Calu3 (cell line): ENCODE measurements at regions not wholly inside any gene's neighbourhood (a gene's known extent, or its start where the extent isn't known, plus 50 kb on each side); places are given as distances from the start of the nearest gene placed in this dataset.

Experiments
- BruUV-seq: library from RNA; stranded (reverse); fragments of 400-500 nt; replicated peaks from 2 replicates; lab custom pipeline; 2021; lab: Mats Ljungman, UMichigan
- CTCF ChIA-PET: fragments of 300-600 bp; sonication (Branson Sonifier 250); formaldehyde crosslinking; loops from one replicate; lab custom pipeline; 2022; ENCODE audit warnings: antibody characterized with exemption; lab: Charles Lee
- DNase-seq: peaks from one replicate; pipeline ENCODE4 v3.0.0; 2022
- H3K27ac Mint-ChIP-seq: one replicate; pipeline ENCODE4 v1.8.0; 2022; ENCODE audit warnings: mixed read lengths; ENCODE audit not compliant: unreplicated experiment
- H3K27me3 Mint-ChIP-seq: one replicate; pipeline ENCODE4 v1.8.0; 2022; ENCODE audit warnings: mixed read lengths; ENCODE audit not compliant: unreplicated experiment
- H3K36me3 Mint-ChIP-seq: one replicate; pipeline ENCODE4 v1.8.0; 2022; ENCODE audit warnings: mild to moderate bottlenecking, moderate library complexity, mixed read lengths; ENCODE audit not compliant: insufficient read depth, unreplicated experiment
- H3K4me1 Mint-ChIP-seq: one replicate; pipeline ENCODE4 v1.8.0; 2022; ENCODE audit warnings: mild to moderate bottlenecking, low read depth, mixed read lengths; ENCODE audit not compliant: unreplicated experiment
- H3K4me3 Mint-ChIP-seq: one replicate; pipeline ENCODE4 v1.8.0; 2022; ENCODE audit warnings: mild to moderate bottlenecking, low read depth, moderate library complexity, mixed read lengths; ENCODE audit not compliant: unreplicated experiment
- H3K9me3 Mint-ChIP-seq: one replicate; pipeline ENCODE4 v1.8.0; 2022; ENCODE audit warnings: low read depth, mixed read lengths; ENCODE audit not compliant: unreplicated experiment
- intact Hi-C: fragments of 100-400 bp; cut with micrococcal nuclease; formaldehyde crosslinking; loops from one replicate; pipeline ENCODE4 v1.10.0; 2022; ENCODE audit not compliant: unreplicated experiment
- TF ChIP-seq, protein P1 (sequence below): fragments of 200-600 bp; IDR thresholded peaks from one replicate; pipeline ENCODE4 v1.8.0; 2022; ENCODE audit warnings: antibody characterized with exemption; ENCODE audit not compliant: unreplicated experiment

DNA sequence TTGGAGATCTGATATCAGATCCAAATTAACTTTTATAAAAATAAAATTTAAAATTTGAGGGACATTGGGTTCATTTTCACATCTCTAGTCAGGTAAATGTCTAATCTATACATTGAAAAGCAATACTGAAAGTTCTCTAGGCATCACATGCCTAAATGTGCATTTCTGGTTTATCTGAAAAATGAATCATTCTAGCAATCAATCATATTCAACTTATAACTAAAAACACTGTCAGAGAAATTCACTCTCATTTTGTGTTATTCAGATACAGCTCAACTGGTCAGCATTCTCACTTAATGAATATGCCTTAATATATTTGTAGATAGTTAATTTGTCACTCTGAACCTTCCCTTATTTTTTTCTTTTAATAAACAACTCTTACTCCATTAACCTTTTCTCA lies 243.2 kb downstream of the CASP12 start:
- no peak overlapping the region for H3K27ac Mint-ChIP-seq
- no peaks in the 10 kb centered on the region for H3K4me1 Mint-ChIP-seq
- intact Hi-C loops: no loop called here
- no peaks in the 10 kb centered on the region for H3K27me3 Mint-ChIP-seq
- no peak for DNase-seq
- CTCF ChIA-PET: no interaction called here
- no peak overlapping the region for H3K4me3 Mint-ChIP-seq
- no peaks in the 10 kb centered on the region for H3K36me3 Mint-ChIP-seq
- peaks cover under 1% of the 10 kb centered on the region for H3K9me3 Mint-ChIP-seq
- BruUV-seq: no TSS peak
- TF ChIP-seq, protein P1, sequence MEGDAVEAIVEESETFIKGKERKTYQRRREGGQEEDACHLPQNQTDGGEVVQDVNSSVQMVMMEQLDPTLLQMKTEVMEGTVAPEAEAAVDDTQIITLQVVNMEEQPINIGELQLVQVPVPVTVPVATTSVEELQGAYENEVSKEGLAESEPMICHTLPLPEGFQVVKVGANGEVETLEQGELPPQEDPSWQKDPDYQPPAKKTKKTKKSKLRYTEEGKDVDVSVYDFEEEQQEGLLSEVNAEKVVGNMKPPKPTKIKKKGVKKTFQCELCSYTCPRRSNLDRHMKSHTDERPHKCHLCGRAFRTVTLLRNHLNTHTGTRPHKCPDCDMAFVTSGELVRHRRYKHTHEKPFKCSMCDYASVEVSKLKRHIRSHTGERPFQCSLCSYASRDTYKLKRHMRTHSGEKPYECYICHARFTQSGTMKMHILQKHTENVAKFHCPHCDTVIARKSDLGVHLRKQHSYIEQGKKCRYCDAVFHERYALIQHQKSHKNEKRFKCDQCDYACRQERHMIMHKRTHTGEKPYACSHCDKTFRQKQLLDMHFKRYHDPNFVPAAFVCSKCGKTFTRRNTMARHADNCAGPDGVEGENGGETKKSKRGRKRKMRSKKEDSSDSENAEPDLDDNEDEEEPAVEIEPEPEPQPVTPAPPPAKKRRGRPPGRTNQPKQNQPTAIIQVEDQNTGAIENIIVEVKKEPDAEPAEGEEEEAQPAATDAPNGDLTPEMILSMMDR: no peak

DNA sequence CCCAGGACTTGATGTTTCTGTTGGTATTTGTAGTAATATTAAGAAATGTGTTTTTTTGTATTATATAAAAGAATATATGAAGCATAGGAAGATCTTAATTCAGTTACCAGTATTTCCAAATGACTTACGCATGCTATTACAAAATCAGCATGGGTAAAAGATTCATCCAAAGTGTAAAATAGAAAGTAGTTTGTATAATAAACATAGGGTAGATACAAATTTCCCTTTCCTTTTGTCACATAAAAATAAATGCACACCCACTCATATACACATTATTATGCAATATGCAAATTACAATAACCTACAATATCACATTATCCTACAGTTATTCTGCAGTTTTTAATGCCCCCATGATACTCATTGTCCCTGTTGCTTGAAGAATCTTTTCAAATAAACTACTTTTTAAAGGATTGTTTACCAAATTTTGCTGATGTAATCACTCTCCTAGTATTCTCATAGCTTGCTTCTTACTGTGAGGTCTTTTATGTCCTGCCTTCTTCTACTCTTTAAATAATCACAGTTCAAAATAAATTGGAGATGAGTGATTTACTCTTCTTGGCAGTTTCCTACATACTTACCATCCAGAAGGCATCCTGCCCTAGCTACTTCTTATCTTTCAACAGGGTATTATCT lies 244.0 kb downstream of the CASP12 start:
- no peaks in the 10 kb centered on the region for H3K27me3 Mint-ChIP-seq
- peaks cover 4% of the 10 kb centered on the region for H3K9me3 Mint-ChIP-seq
- BruUV-seq: no TSS peak
- TF ChIP-seq, protein P1: no peak
- H3K27ac Mint-ChIP-seq: no peak overlapping the region
- CTCF ChIA-PET: no interaction called here
- intact Hi-C loops: no loop called here
- DNase-seq: no peak
- H3K4me3 Mint-ChIP-seq: no peak overlapping the region
- no peaks in the 10 kb centered on the region for H3K36me3 Mint-ChIP-seq
- H3K4me1 Mint-ChIP-seq: no peaks in the 10 kb centered on the region

DNA sequence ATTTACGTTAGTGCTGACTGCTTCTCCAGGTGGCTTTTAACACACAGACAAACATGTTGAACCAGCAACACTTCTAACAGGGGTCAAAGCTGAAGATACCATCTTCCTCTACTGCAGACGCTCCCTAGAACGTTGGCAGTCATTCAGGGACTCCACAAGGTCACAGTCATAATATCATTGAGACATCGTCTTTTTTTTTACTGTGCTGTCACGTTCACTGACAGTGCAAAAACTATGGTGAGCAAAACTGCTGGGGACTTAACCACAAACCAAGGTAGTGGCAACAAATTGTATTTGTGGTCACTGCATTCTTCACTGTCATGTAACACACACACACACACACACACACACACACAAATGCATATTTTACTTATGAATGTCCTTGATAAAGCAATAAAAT lies 244.9 kb downstream of the CASP12 start:
- Mint-ChIP-seq H3K27ac (no peak overlapping the region), H3K4me3 (no peak overlapping the region)
- CTCF ChIA-PET: no interaction called here

DNA sequence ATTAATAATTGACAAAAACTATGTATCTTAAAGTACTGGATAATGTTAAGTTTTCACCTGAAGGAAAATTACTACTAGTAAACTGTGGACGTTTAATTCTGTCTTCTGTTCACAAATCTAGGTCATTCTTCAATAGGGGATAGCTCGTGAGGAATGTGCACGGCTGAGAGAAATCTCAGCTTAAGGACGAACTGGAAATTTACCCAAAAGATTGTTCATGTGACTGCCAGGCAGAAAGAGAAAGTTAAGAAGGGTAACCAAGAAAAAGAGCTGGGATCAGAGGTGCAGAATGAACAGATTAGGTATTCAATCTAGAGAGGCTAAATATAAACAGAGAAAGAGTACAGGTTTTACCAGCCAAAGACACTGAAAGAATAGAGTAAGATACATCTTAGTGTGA lies 245.3 kb downstream of the CASP12 start:
- TF ChIP-seq, protein P1: no peak
- Mint-ChIP-seq H3K4me3 (no peak overlapping the region), H3K27me3 (no peaks in the 10 kb centered on the region), H3K36me3 (no peaks in the 10 kb centered on the region), H3K27ac (no peak overlapping the region), H3K9me3 (peaks cover 4% of the 10 kb centered on the region), H3K4me1 (no peaks in the 10 kb centered on the region)
- DNase-seq: no peak
- no TSS peak for BruUV-seq
- intact Hi-C loops: no loop called here
- CTCF ChIA-PET: no interaction called here

More for the DNA sequence above, 244.9 kb downstream of the CASP12 start:
- TF ChIP-seq, protein P1: no peak
- no peaks in the 10 kb centered on the region for H3K27me3 Mint-ChIP-seq
- no peaks in the 10 kb centered on the region for H3K4me1 Mint-ChIP-seq
- H3K36me3 Mint-ChIP-seq: no peaks in the 10 kb centered on the region
- H3K9me3 Mint-ChIP-seq: peaks cover 4% of the 10 kb centered on the region
- intact Hi-C loops: no loop called here
- no TSS peak for BruUV-seq
- DNase-seq: no peak
